Thyroid gland (tissue), 4 donors: ENCODE measurements at regions not wholly inside any gene's neighbourhood (a gene's known extent, or its start where the extent isn't known, plus 50 kb on each side); places are given as distances from the start of the nearest gene placed in this dataset.
"Not testable (repeated sequence)": the region's sequence is repeated elsewhere in the genome, so short reads cannot be mapped to it uniquely, and the experiment has no call there.

Source experiments
- DNase-seq, 2 donors: peaks; one replicate each; pipeline ENCODE4 v3.0.0-alpha.2; 2019
- H3K27ac ChIP-seq, 3 donors: fragments of 200-600 bp; sonication (generic); 1 replicate in 2 of 3; 2 replicates in 1 of 3; pipeline ENCODE4 v1.5.1; 2016 to 2019; ENCODE audit warnings: mild to moderate bottlenecking in 1 of 3, moderate library complexity in 1 of 3
- H3K27me3 ChIP-seq: fragments of 200-600 bp; sonication (generic); one replicate; pipeline ENCODE4 v1.5.1; 2019
- H3K36me3 ChIP-seq, 2 donors: fragments of 200-600 bp; sonication (generic); one replicate each; pipeline ENCODE4 v1.5.1; 2016 to 2019
- H3K4me1 ChIP-seq, 2 donors: fragments of 200-600 bp; sonication (generic); one replicate each; pipeline ENCODE4 v1.5.1; 2017 to 2019
- H3K4me3 ChIP-seq, 3 donors: fragments of 200-600 bp; sonication (generic); replicated peaks in 1 of 3; 1 replicate in 2 of 3; 2 replicates in 1 of 3; pipeline ENCODE4 v1.5.1; 2016; ENCODE audit warnings: mild to moderate bottlenecking in 1 of 3
- H3K9me3 ChIP-seq: fragments of 200-600 bp; sonication (generic); one replicate; pipeline ENCODE4 v1.5.1; 2017
- WGBS, 2 donors: methylation state at CpG; one replicate each; pipeline ENCODE4 v1.1.5; 2017; 5-methylcytosine and 5-hydroxymethylcytosine counted together
- intact Hi-C: fragments of 100-400 bp; cut with DNase I; formaldehyde crosslinking; loops from one replicate; pipeline ENCODE4 v1.15.1; 2023

DNA sequence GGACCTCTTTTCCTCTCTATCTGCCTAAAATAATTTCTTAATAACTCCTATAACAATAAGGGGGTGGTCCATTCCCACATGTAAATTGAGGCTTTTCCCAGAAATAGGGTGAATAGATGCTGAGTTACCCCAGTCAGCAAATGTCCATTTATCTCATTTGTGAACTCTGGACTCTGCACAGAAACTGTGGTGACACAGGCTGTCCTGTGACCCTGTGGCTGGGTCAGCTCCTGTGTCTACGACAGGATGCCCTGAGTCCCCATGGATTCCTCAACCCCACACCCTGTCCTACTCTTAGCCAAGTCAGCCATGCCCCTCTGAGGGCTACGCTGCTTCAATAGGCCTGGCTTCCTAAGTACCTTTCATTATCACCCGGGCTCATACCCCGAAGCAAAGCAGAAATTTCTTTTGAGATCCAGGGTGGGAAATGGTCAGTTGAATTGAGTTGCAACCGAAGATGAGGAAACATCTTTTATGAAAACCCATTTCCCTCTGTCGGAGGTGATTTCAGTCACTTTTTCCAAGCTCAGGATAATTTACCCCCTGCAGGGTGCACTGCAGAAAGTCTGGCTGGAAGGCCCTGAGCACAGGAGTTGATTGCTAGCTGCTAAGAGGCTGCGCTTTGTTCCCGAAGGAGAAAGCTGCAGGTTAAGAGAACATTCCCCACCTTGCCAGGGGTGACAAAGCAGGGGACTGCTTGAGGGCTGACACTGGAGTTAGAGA is 89.5 kb upstream of the PRSS12 start:
- DNase-seq, H3K4me3 ChIP-seq, H3K27ac ChIP-seq, intact Hi-C loops, H3K9me3 ChIP-seq, H3K36me3 ChIP-seq, H3K27me3 ChIP-seq, H3K4me1 ChIP-seq: not testable (repeated sequence)
- WGBS, 2 donors, result 62 to 67% methylated on average over 6 to 7 of the region's 8 CpGs

DNA sequence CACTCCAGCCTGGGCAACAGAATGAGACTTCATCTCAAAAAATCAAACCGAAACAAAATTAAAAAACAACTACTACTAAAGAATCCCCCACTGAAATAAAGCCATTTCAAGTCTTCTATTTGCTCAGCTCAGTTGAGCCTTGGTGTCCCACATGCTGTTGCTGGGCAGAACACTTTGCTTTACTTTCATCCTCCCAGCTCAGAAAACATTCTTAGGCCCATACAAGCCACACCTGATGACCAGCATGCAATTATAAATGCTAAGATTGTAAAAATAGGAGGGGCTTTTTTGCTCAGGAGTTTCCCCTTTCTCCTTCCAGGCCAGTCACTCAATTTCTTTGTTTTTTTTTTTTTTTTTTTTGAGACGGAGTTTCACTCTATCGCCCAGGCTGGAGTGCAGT is 94.6 kb upstream of the PRSS12 start:
- H3K36me3 ChIP-seq, H3K9me3 ChIP-seq, H3K27ac ChIP-seq, intact Hi-C loops, H3K4me1 ChIP-seq, H3K27me3 ChIP-seq, DNase-seq, H3K4me3 ChIP-seq: not testable (repeated sequence)
- WGBS, 2 donors, result 90 to 94% methylated on average over 3 of the region's 3 CpGs

- H3K27ac ChIP-seq, H3K27me3 ChIP-seq, H3K4me3 ChIP-seq, H3K9me3 ChIP-seq, H3K36me3 ChIP-seq, DNase-seq, intact Hi-C loops, H3K4me1 ChIP-seq: not testable (repeated sequence)
- 65 to 77% methylated on average over 1 of the region's 1 CpG for WGBS, 2 donors
Observed at GRCh38 chr4:118454857-118455256, 102.1 kb upstream of the PRSS12 start.

DNA sequence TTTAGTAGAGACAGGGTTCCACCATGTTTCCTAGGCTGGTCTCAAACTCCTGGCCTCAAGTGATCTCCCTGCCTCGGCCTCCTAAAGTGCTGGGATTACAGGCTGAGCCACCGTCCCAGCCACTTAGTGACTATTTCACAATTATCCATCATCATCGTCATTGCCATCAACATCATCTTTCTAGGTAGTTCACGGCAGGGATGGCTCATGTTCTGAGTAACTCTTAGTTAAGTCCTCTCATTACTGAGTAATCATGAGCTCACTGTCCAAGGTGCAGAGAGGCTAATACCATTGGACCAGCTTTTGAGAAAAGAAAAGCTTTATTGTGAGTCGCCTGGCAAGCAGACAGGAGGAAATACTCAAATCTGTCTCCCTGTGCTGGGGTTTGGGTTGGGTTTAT is 108.6 kb upstream of the PRSS12 start:
- H3K4me1 ChIP-seq, H3K4me3 ChIP-seq, H3K36me3 ChIP-seq, DNase-seq, H3K27me3 ChIP-seq, H3K9me3 ChIP-seq, intact Hi-C loops, H3K27ac ChIP-seq: not testable (repeated sequence)
- WGBS, 2 donors, result 87 to 90% methylated on average over 5 of the region's 5 CpGs

DNA sequence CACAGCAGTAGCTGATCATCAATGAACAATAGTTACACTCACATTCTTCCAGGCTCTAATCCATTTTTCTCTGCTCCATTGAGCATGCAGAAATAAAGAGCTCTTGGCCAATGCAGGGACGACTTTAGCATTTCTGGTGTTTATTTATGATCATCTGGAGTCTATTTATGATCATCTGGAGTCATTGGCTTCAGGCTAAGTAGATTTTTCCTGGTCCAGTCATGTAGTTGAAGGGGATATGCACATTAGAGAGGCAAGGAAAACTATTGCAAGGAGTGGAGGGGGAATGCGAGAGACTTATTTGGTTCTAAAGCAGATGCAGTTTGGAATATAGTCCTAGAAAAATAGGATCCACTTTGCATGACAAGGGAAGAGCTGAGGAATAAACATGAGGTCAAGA is 113.0 kb upstream of the PRSS12 start:
- H3K9me3 ChIP-seq, intact Hi-C loops: not testable (repeated sequence)
- WGBS, 2 donors, result 47 to 48% methylated on average over 2 of the region's 2 CpGs

GRCh38 chr4:118474001-118474626 is 121.3 kb upstream of the PRSS12 start:
- 83 to 90% methylated on average over 3 of the region's 3 CpGs for WGBS, 2 donors
- H3K27ac ChIP-seq, intact Hi-C loops, H3K4me1 ChIP-seq, H3K9me3 ChIP-seq, H3K4me3 ChIP-seq, DNase-seq, H3K27me3 ChIP-seq, H3K36me3 ChIP-seq: not testable (repeated sequence)

More for the DNA sequence above, 113.0 kb upstream of the PRSS12 start:
- not testable (repeated sequence) for H3K4me3 ChIP-seq, H3K27ac ChIP-seq, H3K36me3 ChIP-seq, H3K4me1 ChIP-seq, H3K27me3 ChIP-seq, DNase-seq

DNA sequence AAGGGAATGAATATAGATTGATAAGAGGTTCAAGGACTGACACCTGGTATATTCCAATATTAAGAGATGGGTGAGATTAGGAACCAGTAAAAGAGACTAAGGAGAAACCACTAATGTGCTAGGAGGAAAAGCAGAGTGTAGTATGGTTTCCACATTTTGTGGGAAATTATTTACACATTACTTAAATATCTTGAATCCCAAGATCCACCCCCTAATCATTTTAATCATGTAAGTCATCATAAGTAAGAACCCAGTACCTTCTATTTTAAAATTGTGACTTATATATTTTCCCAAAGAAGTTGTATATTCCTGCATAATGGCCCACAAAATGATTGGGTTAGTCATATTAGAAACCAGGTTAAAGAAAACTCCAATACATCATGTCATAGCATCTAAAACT is 122.0 kb upstream of the PRSS12 start:
- intact Hi-C loops, result not testable (repeated sequence)

GRCh38 chr4:118475901-118476300 is 123.1 kb upstream of the PRSS12 start:
- intact Hi-C loops, result not testable (repeated sequence)
- 53 to 90% methylated on average over 3 of the region's 3 CpGs for WGBS, 2 donors

More for the DNA sequence above, 122.0 kb upstream of the PRSS12 start:
- H3K9me3 ChIP-seq, H3K4me1 ChIP-seq, H3K27ac ChIP-seq, H3K4me3 ChIP-seq, H3K27me3 ChIP-seq, DNase-seq, H3K36me3 ChIP-seq: not testable (repeated sequence)

DNA sequence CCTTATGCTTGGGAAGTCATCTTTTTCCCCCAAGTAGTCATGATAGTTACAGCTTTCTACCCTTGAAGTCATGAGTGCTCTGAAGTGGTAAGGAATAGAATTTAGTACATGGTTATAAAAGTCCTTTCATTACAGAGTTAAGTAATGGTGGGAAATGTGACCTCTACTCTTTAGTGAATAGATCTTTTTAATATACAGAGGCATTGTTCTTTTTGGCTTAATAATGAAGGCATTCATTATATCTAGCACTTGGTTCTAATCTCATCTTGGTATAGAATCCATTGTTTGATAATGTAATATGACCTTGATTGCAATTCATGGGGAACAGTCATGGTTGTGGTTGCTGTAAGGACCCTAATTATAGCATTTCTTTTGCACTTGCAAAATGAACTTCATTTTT is 125.0 kb upstream of the PRSS12 start:
- H3K27ac ChIP-seq, H3K36me3 ChIP-seq, H3K9me3 ChIP-seq, DNase-seq, H3K4me1 ChIP-seq, H3K27me3 ChIP-seq, H3K4me3 ChIP-seq, intact Hi-C loops: not testable (repeated sequence)

More at GRCh38 chr4:118475901-118476300, 123.1 kb upstream of the PRSS12 start:
- H3K27me3 ChIP-seq, H3K27ac ChIP-seq, H3K4me3 ChIP-seq, H3K36me3 ChIP-seq, H3K4me1 ChIP-seq, DNase-seq, H3K9me3 ChIP-seq: not testable (repeated sequence)

GRCh38 chr4:118485801-118486314 is 133.1 kb upstream of the PRSS12 start:
- H3K9me3 ChIP-seq, DNase-seq, H3K27me3 ChIP-seq, H3K36me3 ChIP-seq, H3K4me3 ChIP-seq, H3K4me1 ChIP-seq, H3K27ac ChIP-seq, intact Hi-C loops: not testable (repeated sequence)
- WGBS, 2 donors, result 50% methylated on average over 3 of the region's 3 CpGs

GRCh38 chr4:118492963-118493362 is 140.2 kb upstream of the PRSS12 start:
- intact Hi-C loops, H3K36me3 ChIP-seq, H3K9me3 ChIP-seq, DNase-seq, H3K4me1 ChIP-seq, H3K27me3 ChIP-seq, H3K4me3 ChIP-seq, H3K27ac ChIP-seq: not testable (repeated sequence)
- 84 to 86% methylated on average over 4 of the region's 4 CpGs for WGBS, 2 donors

DNA sequence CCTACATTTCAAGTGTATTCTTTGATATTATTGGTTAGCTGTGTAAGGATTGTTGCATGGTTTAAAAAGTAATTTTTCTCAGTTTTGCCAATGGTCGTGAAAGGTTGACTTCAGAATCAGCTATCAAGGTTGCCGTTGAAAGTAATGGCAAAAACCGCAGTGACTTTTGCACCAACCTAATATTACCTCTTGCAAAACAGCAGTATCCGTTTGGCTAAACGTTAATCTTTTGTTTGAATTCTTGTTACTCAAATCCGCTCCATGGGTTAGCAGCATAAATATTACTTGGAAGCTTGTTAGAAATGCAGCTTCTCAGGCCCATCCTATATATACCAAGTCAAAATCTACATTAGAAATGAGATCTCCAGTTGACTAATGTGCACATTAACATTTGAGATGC is 141.6 kb upstream of the PRSS12 start:
- 74 to 81% methylated on average over 6 of the region's 6 CpGs for WGBS, 2 donors
- H3K27me3 ChIP-seq, H3K36me3 ChIP-seq, H3K27ac ChIP-seq, DNase-seq, intact Hi-C loops, H3K9me3 ChIP-seq, H3K4me3 ChIP-seq, H3K4me1 ChIP-seq: not testable (repeated sequence)

GRCh38 chr4:118502967-118503366 is 150.2 kb upstream of the PRSS12 start:
- H3K4me3 ChIP-seq, DNase-seq, intact Hi-C loops, H3K27me3 ChIP-seq, H3K9me3 ChIP-seq, H3K27ac ChIP-seq, H3K4me1 ChIP-seq, H3K36me3 ChIP-seq: not testable (repeated sequence)
- 87 to 88% methylated on average over 5 of the region's 5 CpGs for WGBS, 2 donors
